Stimulated activated effector memory CD8-positive, alpha-beta T cell treated with anti-CD3 and anti-CD28 coated beads, Interleukin-12 subunit alpha, Interleukin-12 subunit beta, amount 100 ng/mL, for 72 hours (primary cell): ENCODE measurements at regions not wholly inside any gene's neighbourhood (a gene's known extent, or its start where the extent isn't known, plus 50 kb on each side); places are given as distances from the start of the nearest gene placed in this dataset.

Experiments
- ATAC-seq: fragments of 150-1000 bp; cut with Tn5 transposase; 2 replicates; pipeline ENCODE4 v1.10.0; 2021
- DNase-seq, 2 donors: peaks; one replicate each; pipeline ENCODE4 v3.0.0; 2021 to 2022; ENCODE audit warnings: low spot score in 2 of 2
- H3K27ac Mint-ChIP-seq: one replicate; pipeline ENCODE4 v1.8.0; 2022; ENCODE audit warnings: mild to moderate bottlenecking, mixed read lengths
- H3K36me3 Mint-ChIP-seq: one replicate; pipeline ENCODE4 v1.8.0; 2022; ENCODE audit warnings: mild to moderate bottlenecking, mixed read lengths
- H3K4me1 Mint-ChIP-seq: one replicate; pipeline ENCODE4 v1.8.0; 2022; ENCODE audit warnings: mixed read lengths
- H3K4me3 Mint-ChIP-seq: one replicate; pipeline ENCODE4 v1.8.0; 2022; ENCODE audit warnings: mild to moderate bottlenecking, mixed read lengths
- H3K9me3 Mint-ChIP-seq: one replicate; pipeline ENCODE4 v1.8.0; 2022; ENCODE audit warnings: mixed read lengths

DNA sequence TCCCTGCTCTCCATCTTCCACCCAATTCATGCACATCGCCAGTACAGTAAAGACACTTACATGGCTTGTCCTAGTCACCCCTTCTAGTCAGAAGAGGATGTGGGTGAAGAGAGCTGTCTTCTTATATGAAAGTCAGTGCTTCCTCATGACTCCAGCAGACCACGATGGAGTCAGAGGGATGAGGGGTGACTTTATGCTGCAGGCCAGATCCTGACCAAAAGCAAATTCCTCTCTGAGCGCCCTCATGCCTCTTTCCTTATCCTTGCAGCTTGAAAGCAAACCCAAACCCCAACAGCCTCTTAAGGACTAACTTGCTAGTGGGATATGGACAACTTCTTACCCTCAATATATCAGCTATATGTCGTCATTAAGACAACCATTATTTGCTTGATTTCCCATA is 348.2 kb upstream of the DUSP10 start:
- Mint-ChIP-seq H3K36me3 (no peaks in the 10 kb centered on the region), H3K4me3 (no peak overlapping the region), H3K9me3 (no peaks in the 10 kb centered on the region), H3K4me1 (no peaks in the 10 kb centered on the region), H3K27ac (no peak overlapping the region)
- DNase-seq (no peak), ATAC-seq (no peak)

DNA sequence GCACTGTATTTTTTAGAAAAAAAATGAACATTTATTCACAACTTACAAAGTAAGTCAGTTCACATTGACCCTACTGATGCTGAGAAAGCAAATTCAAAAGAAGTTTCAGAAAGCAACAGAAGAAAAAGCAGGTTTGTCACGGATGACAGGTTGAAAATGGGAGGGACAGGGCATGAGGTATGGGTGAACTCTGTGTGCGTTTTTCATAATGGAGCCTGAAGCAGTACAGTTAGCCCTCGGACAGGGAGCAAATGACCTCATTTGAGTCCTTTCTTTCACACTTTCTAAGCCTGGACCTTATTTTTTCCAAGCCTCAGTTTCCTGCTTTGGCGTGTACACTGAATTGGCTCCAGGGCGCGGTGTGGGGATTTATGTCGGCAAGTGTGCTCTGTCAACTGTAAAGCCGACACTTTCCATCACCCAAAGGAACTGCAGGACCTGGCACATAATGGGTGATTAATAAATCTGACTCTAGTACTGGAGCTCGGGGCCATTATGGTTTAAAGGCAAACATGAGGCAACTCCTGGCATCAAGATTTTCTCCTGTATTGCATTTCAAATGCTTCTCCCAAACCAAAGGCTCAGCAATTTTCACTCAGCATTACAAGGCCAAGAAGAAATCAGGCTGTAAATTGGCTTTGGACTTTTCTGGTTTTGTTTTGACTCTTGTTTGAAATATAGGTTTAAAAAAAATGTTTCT is 345.5 kb upstream of the DUSP10 start:
- Mint-ChIP-seq H3K36me3 (no peaks in the 10 kb centered on the region), H3K9me3 (no peaks in the 10 kb centered on the region), H3K27ac (no peak overlapping the region), H3K4me3 (no peak overlapping the region), H3K4me1 (no peaks in the 10 kb centered on the region)
- DNase-seq (no peak), ATAC-seq (no peak)

- no peak for ATAC-seq
- H3K4me1 Mint-ChIP-seq = no peaks in the 10 kb centered on the region
- no peak overlapping the region for H3K4me3 Mint-ChIP-seq
- H3K27ac Mint-ChIP-seq = no peak overlapping the region
- no peaks in the 10 kb centered on the region for H3K9me3 Mint-ChIP-seq
- no peaks in the 10 kb centered on the region for H3K36me3 Mint-ChIP-seq
- no peak for DNase-seq
These were observed 343.1 kb upstream of the DUSP10 start for GRCh38 chr1:222084996-222085395.

GRCh38 chr1:222084048-222084447 is 342.2 kb upstream of the DUSP10 start:
- Mint-ChIP-seq H3K27ac (no peak overlapping the region), H3K4me3 (no peak overlapping the region), H3K9me3 (no peaks in the 10 kb centered on the region), H3K36me3 (no peaks in the 10 kb centered on the region), H3K4me1 (no peaks in the 10 kb centered on the region)
- DNase-seq (no peak), ATAC-seq (no peak)

DNA sequence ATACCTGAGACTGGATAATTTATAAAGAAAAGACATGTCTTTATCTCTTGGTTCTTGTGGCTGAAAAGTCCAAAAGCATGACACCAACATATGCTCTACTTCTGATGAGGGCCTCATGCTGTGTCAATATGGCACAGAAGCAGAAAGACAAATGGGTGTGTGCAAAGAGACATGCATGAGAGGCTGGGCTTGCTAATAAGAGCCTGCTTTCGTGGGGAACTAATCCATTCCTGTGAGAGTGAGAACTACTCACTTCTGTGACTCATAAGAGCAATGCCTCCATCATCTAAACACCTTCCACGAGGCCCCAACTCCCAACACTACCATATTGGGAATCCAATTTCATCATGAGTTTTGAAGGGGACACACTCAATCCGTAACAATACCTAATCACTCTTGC is 340.0 kb upstream of the DUSP10 start:
- no peak for ATAC-seq
- no peak for DNase-seq
- Mint-ChIP-seq H3K4me3 (no peak overlapping the region), H3K4me1 (no peaks in the 10 kb centered on the region), H3K27ac (no peak overlapping the region), H3K36me3 (no peaks in the 10 kb centered on the region), H3K9me3 (no peaks in the 10 kb centered on the region)

- no peaks in the 10 kb centered on the region for H3K4me1 Mint-ChIP-seq
- H3K36me3 Mint-ChIP-seq = no peaks in the 10 kb centered on the region
- no peaks in the 10 kb centered on the region for H3K9me3 Mint-ChIP-seq
- H3K27ac Mint-ChIP-seq = no peak overlapping the region
- DNase-seq = no peak
- H3K4me3 Mint-ChIP-seq = no peak overlapping the region
- no peak for ATAC-seq
These were observed 337.7 kb upstream of the DUSP10 start for GRCh38 chr1:222079566-222079965.

DNA sequence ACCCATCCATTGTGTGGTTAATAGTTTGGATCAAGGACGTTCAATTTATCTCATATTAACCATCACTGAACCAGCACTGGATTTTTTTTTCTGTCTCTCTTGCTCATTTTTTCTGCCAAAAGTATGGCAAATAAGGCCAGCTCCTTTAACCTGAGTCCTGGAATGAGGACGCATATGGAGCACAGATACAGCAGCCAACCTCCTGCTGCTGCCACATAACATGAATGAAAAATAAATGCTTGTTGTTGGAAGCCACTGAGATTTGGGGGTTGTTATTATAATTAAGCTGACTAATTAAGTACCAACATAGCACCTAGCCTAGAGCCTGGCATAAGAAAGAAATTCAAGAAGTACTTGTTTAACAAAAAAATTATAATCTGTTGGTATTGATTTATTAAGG is 335.3 kb upstream of the DUSP10 start:
- H3K27ac Mint-ChIP-seq = no peak overlapping the region
- H3K9me3 Mint-ChIP-seq = no peaks in the 10 kb centered on the region
- H3K4me3 Mint-ChIP-seq = no peak overlapping the region
- no peaks in the 10 kb centered on the region for H3K4me1 Mint-ChIP-seq
- H3K36me3 Mint-ChIP-seq = no peaks in the 10 kb centered on the region
- DNase-seq (no peak), ATAC-seq (no peak)

DNA sequence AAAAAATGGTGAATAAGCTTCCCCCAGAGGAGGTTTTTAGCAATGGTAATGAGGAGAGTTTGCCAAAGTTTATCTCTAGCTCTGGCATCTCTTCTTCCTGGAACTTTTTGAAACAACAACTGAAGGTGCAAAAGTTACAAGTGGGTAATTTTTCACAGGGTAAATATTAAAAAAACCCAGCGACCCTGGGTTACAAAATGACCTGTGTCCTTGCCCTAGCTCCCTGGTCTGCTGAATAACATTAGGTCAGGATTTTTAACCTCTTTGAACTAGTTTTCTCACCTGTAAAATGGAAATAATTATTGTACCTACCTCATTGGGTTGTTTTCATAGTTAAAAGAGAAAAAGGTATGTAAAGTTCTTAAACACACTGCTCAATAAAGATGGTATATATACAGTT is 332.4 kb upstream of the DUSP10 start:
- Mint-ChIP-seq H3K4me3 (no peak overlapping the region), H3K36me3 (no peaks in the 10 kb centered on the region), H3K27ac (no peak overlapping the region), H3K9me3 (no peaks in the 10 kb centered on the region), H3K4me1 (no peaks in the 10 kb centered on the region)
- no peak for DNase-seq
- no peak for ATAC-seq

GRCh38 chr1:222073307-222073995 is 331.6 kb upstream of the DUSP10 start:
- no peaks in the 10 kb centered on the region for H3K36me3 Mint-ChIP-seq
- no peaks in the 10 kb centered on the region for H3K4me1 Mint-ChIP-seq
- no peak overlapping the region for H3K27ac Mint-ChIP-seq
- no peaks in the 10 kb centered on the region for H3K9me3 Mint-ChIP-seq
- DNase-seq (no peak), ATAC-seq (no peak)
- H3K4me3 Mint-ChIP-seq = no peak overlapping the region

GRCh38 chr1:222071387-222071786 is 329.5 kb upstream of the DUSP10 start:
- no peak for ATAC-seq
- Mint-ChIP-seq H3K9me3 (no peaks in the 10 kb centered on the region), H3K36me3 (no peaks in the 10 kb centered on the region), H3K4me1 (no peaks in the 10 kb centered on the region), H3K27ac (no peak overlapping the region), H3K4me3 (no peak overlapping the region)
- no peak for DNase-seq

GRCh38 chr1:222068937-222069336 is 327.0 kb upstream of the DUSP10 start:
- H3K4me3 Mint-ChIP-seq = no peak overlapping the region
- no peak overlapping the region for H3K27ac Mint-ChIP-seq
- no peak for DNase-seq
- H3K36me3 Mint-ChIP-seq = no peaks in the 10 kb centered on the region
- ATAC-seq = peak; percentile 39
- H3K4me1 Mint-ChIP-seq = no peaks in the 10 kb centered on the region
- H3K9me3 Mint-ChIP-seq = peaks cover 9% of the 10 kb centered on the region

GRCh38 chr1:222068101-222068500 is 326.2 kb upstream of the DUSP10 start:
- no peaks in the 10 kb centered on the region for H3K4me1 Mint-ChIP-seq
- DNase-seq (no peak), ATAC-seq (no peak)
- peaks cover 10% of the 10 kb centered on the region for H3K9me3 Mint-ChIP-seq
- no peak overlapping the region for H3K4me3 Mint-ChIP-seq
- no peak overlapping the region for H3K27ac Mint-ChIP-seq
- no peaks in the 10 kb centered on the region for H3K36me3 Mint-ChIP-seq

DNA sequence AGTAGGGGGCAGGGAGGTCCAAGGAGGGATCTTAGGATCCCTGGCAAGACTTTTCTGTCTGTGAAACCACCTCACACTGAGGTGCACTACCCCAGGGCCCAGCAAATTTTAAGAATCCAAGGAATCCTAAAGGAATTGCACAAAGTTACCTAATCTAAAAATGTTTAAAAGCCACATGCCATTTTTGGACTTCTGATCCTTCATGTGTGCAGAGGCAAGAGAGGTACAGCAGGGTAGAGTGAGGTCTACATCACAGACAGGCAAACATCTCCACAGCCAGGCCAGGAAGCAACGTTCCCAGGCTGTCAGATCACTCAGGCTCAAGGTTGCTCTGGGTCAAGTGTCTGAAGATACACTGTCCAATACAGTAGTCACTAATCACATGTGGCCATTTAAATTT is 324.6 kb upstream of the DUSP10 start:
- DNase-seq = no peak
- no peak overlapping the region for H3K27ac Mint-ChIP-seq
- no peak for ATAC-seq
- peaks cover 10% of the 10 kb centered on the region for H3K9me3 Mint-ChIP-seq
- H3K4me1 Mint-ChIP-seq = no peaks in the 10 kb centered on the region
- H3K4me3 Mint-ChIP-seq = no peak overlapping the region
- no peaks in the 10 kb centered on the region for H3K36me3 Mint-ChIP-seq

DNA sequence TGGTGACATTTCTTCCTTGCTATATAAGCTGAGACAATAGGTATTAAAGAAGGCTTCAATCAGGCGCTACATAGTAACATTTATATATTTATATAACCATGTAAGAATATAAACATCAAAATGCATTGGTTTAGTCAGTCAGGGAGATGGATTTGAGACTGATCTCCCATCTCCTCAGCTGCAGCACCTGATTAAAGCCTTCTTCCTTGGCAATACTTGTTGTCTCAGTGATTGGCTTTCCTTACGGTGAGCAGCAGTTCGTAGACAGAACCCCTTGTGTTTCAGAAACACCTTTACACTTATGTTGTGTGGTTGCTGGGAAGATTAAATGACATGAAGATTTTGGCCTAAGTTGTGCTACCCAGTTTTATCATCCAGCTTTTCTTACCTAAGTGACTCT is 323.3 kb upstream of the DUSP10 start:
- ATAC-seq (no peak), DNase-seq (no peak)
- H3K36me3 Mint-ChIP-seq = no peaks in the 10 kb centered on the region
- H3K4me1 Mint-ChIP-seq = no peaks in the 10 kb centered on the region
- H3K9me3 Mint-ChIP-seq = peaks cover 10% of the 10 kb centered on the region
- H3K4me3 Mint-ChIP-seq = no peak overlapping the region
- H3K27ac Mint-ChIP-seq = no peak overlapping the region

- peaks cover 10% of the 10 kb centered on the region for H3K9me3 Mint-ChIP-seq
- no peaks in the 10 kb centered on the region for H3K4me1 Mint-ChIP-seq
- ATAC-seq (no peak), DNase-seq (no peak)
- H3K27ac Mint-ChIP-seq = no peak overlapping the region
- H3K4me3 Mint-ChIP-seq = no peak overlapping the region
- no peaks in the 10 kb centered on the region for H3K36me3 Mint-ChIP-seq
These were observed 322.7 kb upstream of the DUSP10 start for GRCh38 chr1:222064388-222065211.

GRCh38 chr1:222062640-222063039 is 320.8 kb upstream of the DUSP10 start:
- no peak for DNase-seq
- H3K36me3 Mint-ChIP-seq = no peaks in the 10 kb centered on the region
- peaks cover 10% of the 10 kb centered on the region for H3K9me3 Mint-ChIP-seq
- no peak overlapping the region for H3K27ac Mint-ChIP-seq
- H3K4me1 Mint-ChIP-seq = no peaks in the 10 kb centered on the region
- no peak overlapping the region for H3K4me3 Mint-ChIP-seq
- no peak for ATAC-seq
